GM19397 (cell line): ENCODE measurements at regions not wholly inside any gene's neighbourhood (a gene's known extent, or its start where the extent isn't known, plus 50 kb on each side); places are given as distances from the start of the nearest gene placed in this dataset.

Experiments
- ATAC-seq: cut with Tn5 transposase; IDR thresholded peaks from one replicate; pipeline ENCODE4 v1.9.1; 2021; ENCODE audit warnings: mild to moderate bottlenecking, moderate library complexity; ENCODE audit not compliant: unreplicated experiment

GRCh38 chr18:64219517-64219916 is 70.6 kb upstream of the LINC00305 start:
- no peak for ATAC-seq

GRCh38 chr18:64210401-64210949 is 61.6 kb upstream of the LINC00305 start:
- no peak for ATAC-seq

DNA sequence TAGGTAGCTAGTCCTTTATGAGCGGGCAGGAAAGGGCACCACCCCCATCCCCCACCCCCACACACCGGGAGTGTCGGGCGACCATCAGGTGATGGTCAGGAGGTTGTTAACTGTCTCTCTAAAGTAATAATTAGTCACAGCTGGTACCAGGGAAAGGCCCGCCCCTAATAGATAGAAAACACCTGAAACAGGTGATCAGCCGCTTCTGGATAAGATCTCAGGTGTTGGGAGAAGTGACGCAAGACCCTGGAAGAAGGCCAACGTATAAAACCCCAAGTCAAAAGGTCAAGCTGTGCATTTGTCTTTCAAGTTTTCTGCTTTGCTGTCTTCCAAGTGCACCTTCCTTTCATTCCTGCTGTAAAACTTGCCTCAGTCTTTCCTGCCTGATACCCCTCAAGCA is 59.6 kb upstream of the LINC00305 start:
- ATAC-seq, result no peak

DNA sequence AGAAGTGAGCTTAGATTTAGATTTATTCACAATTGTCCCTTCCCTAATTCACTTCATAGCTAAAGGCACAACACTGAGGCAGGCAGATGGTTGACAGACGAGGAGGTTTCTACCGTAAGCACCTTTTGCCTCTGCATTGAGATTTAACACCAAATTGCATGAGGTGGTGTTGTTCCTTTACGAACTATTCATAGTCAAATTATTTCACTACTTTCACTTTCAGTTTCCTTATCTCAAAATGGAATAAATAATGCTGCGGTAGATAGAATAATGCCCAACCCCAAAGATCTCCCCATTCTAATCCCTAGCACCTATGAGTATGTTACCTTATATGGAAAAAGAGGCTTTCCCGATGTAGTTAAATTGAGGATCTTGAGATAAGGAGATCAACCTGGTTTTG is 58.9 kb upstream of the LINC00305 start:
- ATAC-seq, result no peak

DNA sequence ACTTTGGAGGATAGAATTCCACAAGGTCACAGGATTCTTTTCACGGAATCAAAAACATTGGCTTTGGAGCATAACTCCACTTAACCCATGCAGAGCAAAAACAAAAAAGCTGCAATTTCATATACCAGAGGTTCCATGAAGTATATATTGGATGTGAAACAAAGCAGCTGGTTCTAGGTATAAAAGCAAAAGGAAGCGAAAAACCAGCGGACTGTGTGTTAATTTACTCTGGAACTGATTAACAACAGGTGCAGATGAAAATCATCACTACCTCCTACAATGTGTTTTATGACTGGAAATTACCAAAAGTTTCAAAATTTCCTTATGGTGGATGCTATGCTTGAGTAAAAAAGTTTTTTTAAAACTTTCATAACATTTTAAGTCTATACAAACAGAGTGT is 54.4 kb upstream of the LINC00305 start:
- ATAC-seq, result peak; percentile 34

DNA sequence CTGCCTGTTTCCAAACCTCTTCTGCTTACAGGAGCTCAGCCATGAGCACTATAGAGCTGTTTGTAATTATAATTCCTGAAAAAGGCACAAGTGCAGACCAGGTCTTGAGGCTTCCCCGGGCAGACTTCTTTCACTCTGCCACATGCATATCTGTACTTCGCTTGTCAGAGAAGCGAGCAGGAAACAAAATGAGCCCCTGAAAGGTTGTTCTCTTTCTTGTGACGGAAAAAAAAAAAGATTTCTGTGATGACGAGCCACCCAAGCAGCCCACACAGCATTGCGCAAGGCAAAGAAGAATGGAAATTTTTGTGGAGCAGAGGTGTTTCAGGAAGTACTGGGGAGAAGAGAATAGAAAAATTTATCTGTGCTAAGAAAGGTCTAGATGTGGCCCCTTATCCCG is 54.0 kb upstream of the LINC00305 start:
- ATAC-seq, result peak; percentile 24

- peak; percentile 59 for ATAC-seq
Measured at GRCh38 chr18:64202210-64202836, 53.4 kb upstream of the LINC00305 start.

- no peak for ATAC-seq
Measured at GRCh38 chr18:64201781-64202180, 52.9 kb upstream of the LINC00305 start.

GRCh38 chr18:64199581-64199980 is 50.7 kb upstream of the LINC00305 start:
- ATAC-seq, result no peak
